CD4-positive, alpha-beta T cell treated with Interleukin-17A for 1 hour (primary cell): ENCODE measurements at regions not wholly inside any gene's neighbourhood (a gene's known extent, or its start where the extent isn't known, plus 50 kb on each side); places are given as distances from the start of the nearest gene placed in this dataset.

ENCODE experiments used
- DNase-seq: peaks from one replicate; pipeline ENCODE4 v3.0.0-alpha.2; 2020

- no peak for DNase-seq
Measured at GRCh38 chr9:124179196-124180071, 78.3 kb upstream of the NEK6 start.

GRCh38 chr9:124180557-124180956 lies 77.2 kb upstream of the NEK6 start:
- no peak for DNase-seq

GRCh38 chr9:124182741-124183140 lies 75.0 kb upstream of the NEK6 start:
- DNase-seq, result no peak

- DNase-seq, result no peak
Measured at GRCh38 chr9:124183772-124184171, 74.0 kb upstream of the NEK6 start.

GRCh38 chr9:124185413-124185812 lies 72.3 kb upstream of the NEK6 start:
- no peak for DNase-seq

- DNase-seq, result no peak
Measured at GRCh38 chr9:124187311-124187710, 70.4 kb upstream of the NEK6 start.

- DNase-seq, result no peak
Measured at GRCh38 chr9:124188331-124189110, 69.2 kb upstream of the NEK6 start.

- DNase-seq, result no peak
Measured at GRCh38 chr9:124190761-124191160, 67.0 kb upstream of the NEK6 start.

GRCh38 chr9:124191691-124192395 lies 65.9 kb upstream of the NEK6 start:
- no peak for DNase-seq

GRCh38 chr9:124196814-124197176 lies 61.0 kb upstream of the NEK6 start:
- no peak for DNase-seq

GRCh38 chr9:124197177-124198095 lies 60.3 kb upstream of the NEK6 start:
- peak; percentile 39 for DNase-seq

- DNase-seq, result no peak
Measured at GRCh38 chr9:124198331-124198730, 59.4 kb upstream of the NEK6 start.

GRCh38 chr9:124198948-124199347 lies 58.8 kb upstream of the NEK6 start:
- no peak for DNase-seq

GRCh38 chr9:124199474-124199873 lies 58.3 kb upstream of the NEK6 start:
- DNase-seq, result no peak

- DNase-seq, result peak; percentile 66
Measured at GRCh38 chr9:124202447-124202971, 55.2 kb upstream of the NEK6 start.

GRCh38 chr9:124205686-124206352 lies 51.9 kb upstream of the NEK6 start:
- DNase-seq, result no peak

GRCh38 chr9:124206391-124206790 lies 51.4 kb upstream of the NEK6 start:
- no peak for DNase-seq
